HEK293 (cell line): ENCODE measurements at regions not wholly inside any gene's neighbourhood (a gene's known extent, or its start where the extent isn't known, plus 50 kb on each side); places are given as distances from the start of the nearest gene placed in this dataset.

Experiments
- ZNF19 ChIP-seq: fragments of 450-650 bp; formaldehyde crosslinking; IDR thresholded peaks from 2 replicates; pipeline ENCODE4; 2016; ENCODE audit warnings: missing biosample characterization, missing genetic modification characterization, low read depth
- ZNF558 ChIP-seq: fragments of 450-650 bp; formaldehyde crosslinking; IDR thresholded peaks from 2 replicates; pipeline ENCODE4 v1.5.1; 2016; ENCODE audit warnings: missing biosample characterization, missing genetic modification characterization
- ZNF701 ChIP-seq: fragments of 450-650 bp; formaldehyde crosslinking; IDR thresholded peaks from 2 replicates; pipeline ENCODE4 v1.5.1; 2016; ENCODE audit warnings: missing biosample characterization, missing genetic modification characterization
- TF ChIP-seq, protein P1 (sequence below): IDR thresholded peaks from 2 replicates; pipeline ENCODE4 v1.6.1; 2011; ENCODE audit warnings: mild to moderate bottlenecking, low read depth, low read length, borderline replicate concordance
- TF ChIP-seq, protein P2 (sequence below): fragments of 450-650 bp; formaldehyde crosslinking; IDR thresholded peaks from 2 replicates; pipeline ENCODE4 v1.5.1; 2016; ENCODE audit warnings: missing biosample characterization, missing genetic modification characterization

DNA sequence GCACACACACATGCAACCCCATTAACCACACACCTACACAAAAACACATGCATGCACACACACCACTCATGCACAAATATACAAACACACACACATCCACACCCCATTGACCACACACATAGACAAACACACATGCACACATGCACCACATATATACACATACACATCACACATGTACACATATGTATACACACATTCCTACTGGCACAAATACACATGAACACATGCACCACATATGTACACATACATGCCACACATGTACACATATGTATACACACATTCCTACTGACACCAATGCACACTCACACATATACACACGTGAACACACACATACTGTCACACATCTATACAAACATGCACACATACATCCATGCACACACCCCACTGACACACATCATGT is 212.5 kb upstream of the PPP2R2D start:
- TF ChIP-seq ZNF558 (tag by site-specific recombination) = no peak
- TF ChIP-seq, protein P1, sequence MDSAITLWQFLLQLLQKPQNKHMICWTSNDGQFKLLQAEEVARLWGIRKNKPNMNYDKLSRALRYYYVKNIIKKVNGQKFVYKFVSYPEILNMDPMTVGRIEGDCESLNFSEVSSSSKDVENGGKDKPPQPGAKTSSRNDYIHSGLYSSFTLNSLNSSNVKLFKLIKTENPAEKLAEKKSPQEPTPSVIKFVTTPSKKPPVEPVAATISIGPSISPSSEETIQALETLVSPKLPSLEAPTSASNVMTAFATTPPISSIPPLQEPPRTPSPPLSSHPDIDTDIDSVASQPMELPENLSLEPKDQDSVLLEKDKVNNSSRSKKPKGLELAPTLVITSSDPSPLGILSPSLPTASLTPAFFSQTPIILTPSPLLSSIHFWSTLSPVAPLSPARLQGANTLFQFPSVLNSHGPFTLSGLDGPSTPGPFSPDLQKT = no peak
- TF ChIP-seq ZNF701 (tag by site-specific recombination) = no peak
- TF ChIP-seq ZNF19 (tag by site-specific recombination) = no peak
- TF ChIP-seq, protein P2, sequence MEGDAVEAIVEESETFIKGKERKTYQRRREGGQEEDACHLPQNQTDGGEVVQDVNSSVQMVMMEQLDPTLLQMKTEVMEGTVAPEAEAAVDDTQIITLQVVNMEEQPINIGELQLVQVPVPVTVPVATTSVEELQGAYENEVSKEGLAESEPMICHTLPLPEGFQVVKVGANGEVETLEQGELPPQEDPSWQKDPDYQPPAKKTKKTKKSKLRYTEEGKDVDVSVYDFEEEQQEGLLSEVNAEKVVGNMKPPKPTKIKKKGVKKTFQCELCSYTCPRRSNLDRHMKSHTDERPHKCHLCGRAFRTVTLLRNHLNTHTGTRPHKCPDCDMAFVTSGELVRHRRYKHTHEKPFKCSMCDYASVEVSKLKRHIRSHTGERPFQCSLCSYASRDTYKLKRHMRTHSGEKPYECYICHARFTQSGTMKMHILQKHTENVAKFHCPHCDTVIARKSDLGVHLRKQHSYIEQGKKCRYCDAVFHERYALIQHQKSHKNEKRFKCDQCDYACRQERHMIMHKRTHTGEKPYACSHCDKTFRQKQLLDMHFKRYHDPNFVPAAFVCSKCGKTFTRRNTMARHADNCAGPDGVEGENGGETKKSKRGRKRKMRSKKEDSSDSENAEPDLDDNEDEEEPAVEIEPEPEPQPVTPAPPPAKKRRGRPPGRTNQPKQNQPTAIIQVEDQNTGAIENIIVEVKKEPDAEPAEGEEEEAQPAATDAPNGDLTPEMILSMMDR (tag by site-specific recombination) = no peak
